H1 (cell line): ENCODE measurements at regions not wholly inside any gene's neighbourhood (a gene's known extent, or its start where the extent isn't known, plus 50 kb on each side); places are given as distances from the start of the nearest gene placed in this dataset.

Experiments used
- CTCF ChIA-PET: fragments of 300-600 bp; sonication (Branson Sonifier 250); formaldehyde crosslinking; loops from one replicate; lab custom pipeline; 2021; ENCODE audit not compliant: partially characterized antibody; lab: Charles Lee
- POLR2A ChIA-PET: fragments of 300-600 bp; sonication (Branson Sonifier 250); formaldehyde crosslinking; loops from one replicate; lab custom pipeline; 2021; ENCODE audit warnings: inconsistent platforms; ENCODE audit not compliant: partially characterized antibody; lab: Charles Lee
- DNase-seq, 2 experiments: peaks; one replicate each; pipeline versions ENCODE4 v3.0.0 to v3.0.0-alpha.2; 2010 to 2022; ENCODE audit warnings: low spot score in 2 of 2, low read depth in 1 of 2, mixed read lengths in 1 of 2
- FAIRE-seq: peaks from 2 replicates; lab custom pipeline; 2011; peaks lifted over from hg19 to GRCh38; lab: Jason Lieb, UNC
- H2AFZ ChIP-seq: 2 replicates; pipeline ENCODE4 v1.8.1; 2012; ENCODE audit warnings: low read length, inconsistent platforms
- H2AK5ac ChIP-seq: 2 replicates; pipeline ENCODE4 v1.6.1; 2013; ENCODE audit warnings: low read depth, low read length
- H2BK120ac ChIP-seq: replicated peaks from 2 replicates; pipeline ENCODE3; 2013; ENCODE audit warnings: low read depth, low read length, inconsistent platforms
- H2BK12ac ChIP-seq: 2 replicates; pipeline ENCODE4 v1.6.1; 2013; ENCODE audit warnings: low read depth, low read length
- H2BK15ac ChIP-seq: 2 replicates; pipeline ENCODE4 v1.6.1; 2013; ENCODE audit warnings: low read length
- H2BK20ac ChIP-seq: 2 replicates; pipeline ENCODE4 v1.6.1; 2013; ENCODE audit warnings: low read length
- H2BK5ac ChIP-seq: 2 replicates; pipeline ENCODE4 v1.6.1; 2013; ENCODE audit warnings: low read depth, low read length
- H3K14ac ChIP-seq: 2 replicates; pipeline ENCODE4 v1.6.1; 2013; ENCODE audit warnings: inconsistent platforms; ENCODE audit not compliant: insufficient read length
- H3K18ac ChIP-seq: 2 replicates; pipeline ENCODE4 v1.6.1; 2013; ENCODE audit warnings: low read length; ENCODE audit errors: extremely low read depth
- H3K23ac ChIP-seq: 2 replicates; pipeline ENCODE4 v1.6.1; 2013; ENCODE audit warnings: inconsistent platforms; ENCODE audit not compliant: insufficient read length
- H3K23me2 ChIP-seq: 2 replicates; pipeline ENCODE4 v1.6.1; 2013; ENCODE audit warnings: low read depth, low read length
- H3K27ac ChIP-seq: 2 replicates; pipeline ENCODE4 v1.6.1; 2011; ENCODE audit warnings: low read depth, low read length, inconsistent platforms
- H3K27me3 ChIP-seq, 4 experiments: replicated peaks in 1 of 4; 1 replicate in 1 of 4; 2 replicates in 3 of 4; pipeline versions ENCODE4 v1.6.1 to v1.8.1; 2011 to 2013; ENCODE audit warnings: low read length in 3 of 4, mild to moderate bottlenecking in 3 of 4, inconsistent platforms in 2 of 4, mixed read lengths in 2 of 4, moderate library complexity in 1 of 4; ENCODE audit not compliant: control insufficient read depth in 3 of 4, insufficient read depth in 3 of 4; ENCODE audit errors: extremely low read depth in 1 of 4
- H3K36me3 ChIP-seq, 4 experiments: 2 replicates each; pipeline versions ENCODE4 v1.6.1 to v1.8.1; 2011 to 2013; ENCODE audit warnings: mild to moderate bottlenecking in 4 of 4, low read length in 3 of 4, moderate library complexity in 2 of 4, control low read depth in 1 of 4, inconsistent platforms in 1 of 4; ENCODE audit not compliant: insufficient read depth in 4 of 4, control insufficient read depth in 2 of 4
- H3K4ac ChIP-seq: replicated peaks from 2 replicates; pipeline ENCODE3; 2013; ENCODE audit warnings: low read length, low read depth, mixed read lengths, inconsistent platforms; ENCODE audit not compliant: insufficient read length
- H3K4me1 ChIP-seq, 4 experiments: replicated peaks in 1 of 4; 1 replicate in 1 of 4; 2 replicates in 3 of 4; pipeline versions ENCODE4 v1.6.1 to v1.8.1; 2011 to 2013; ENCODE audit warnings: low read length in 3 of 4, inconsistent platforms in 2 of 4, mixed read lengths in 1 of 4; ENCODE audit not compliant: insufficient read depth in 4 of 4, control insufficient read depth in 3 of 4
- H3K4me2 ChIP-seq, 2 experiments: 2 replicates each; pipeline versions ENCODE4 v1.6.1 to v1.8.1; 2011 to 2013; ENCODE audit warnings: low read depth in 2 of 2, low read length in 2 of 2, control low read depth in 1 of 2, inconsistent platforms in 1 of 2, mild to moderate bottlenecking in 1 of 2; ENCODE audit not compliant: insufficient read depth in 1 of 2
- H3K4me3 ChIP-seq, 4 experiments: fragments of 200-600, 300-600 bp in 1 of 4; sonication (generic), shearing (Covaris generic), sonication (Bioruptor Twin) in 1 of 4; 2 replicates each; pipeline versions ENCODE4 v1.5.1 to v1.8.1; 2011 to 2016; ENCODE audit warnings: low read length in 4 of 4, low read depth in 3 of 4, control low read depth in 2 of 4, inconsistent platforms in 2 of 4, mild to moderate bottlenecking in 2 of 4, mixed read lengths in 1 of 4, moderate library complexity in 1 of 4; ENCODE audit not compliant: insufficient read depth in 2 of 4; ENCODE audit errors: extremely low read depth in 1 of 4
- H3K56ac ChIP-seq: replicated peaks from 2 replicates; pipeline ENCODE3; 2013; ENCODE audit warnings: low read depth, mild to moderate bottlenecking, mixed read lengths, low read length, inconsistent platforms; ENCODE audit not compliant: insufficient read length
- H3K79me1 ChIP-seq: 2 replicates; pipeline ENCODE4 v1.6.1; 2013; ENCODE audit warnings: low read depth, low read length, control low read depth
- H3K79me2 ChIP-seq, 2 experiments: 2 replicates each; pipeline versions ENCODE4 v1.6.1 to v1.8.1; 2012 to 2013; ENCODE audit warnings: low read length in 2 of 2, mild to moderate bottlenecking in 2 of 2, inconsistent platforms in 1 of 2; ENCODE audit not compliant: insufficient read depth in 2 of 2, control insufficient read depth in 1 of 2
- H3K9ac ChIP-seq, 4 experiments: replicated peaks in 1 of 4; 1 replicate in 1 of 4; 2 replicates in 3 of 4; pipeline versions ENCODE4 v1.6.1 to v1.8.1; 2011 to 2013; ENCODE audit warnings: low read depth in 3 of 4, low read length in 3 of 4, control low read depth in 2 of 4, mild to moderate bottlenecking in 2 of 4, moderate library complexity in 2 of 4, inconsistent platforms in 1 of 4; ENCODE audit errors: extremely low read depth in 1 of 4
- H3K9me3 ChIP-seq, 2 experiments: 2 replicates each; pipeline versions ENCODE4 v1.6.1 to v1.8.1; 2012 to 2013; ENCODE audit warnings: mild to moderate bottlenecking in 2 of 2, moderate library complexity in 2 of 2, control low read depth in 1 of 2, inconsistent platforms in 1 of 2, low read depth in 1 of 2, low read length in 1 of 2, mixed read lengths in 1 of 2; ENCODE audit not compliant: insufficient read depth in 2 of 2
- H4K20me1 ChIP-seq, 2 experiments: replicated peaks in 1 of 2; 2 replicates each; pipeline versions ENCODE3 to v1.8.1; 2011 to 2013; ENCODE audit warnings: inconsistent platforms in 2 of 2, low read length in 2 of 2, mild to moderate bottlenecking in 1 of 2; ENCODE audit not compliant: insufficient read depth in 2 of 2, control insufficient read depth in 1 of 2
- H4K5ac ChIP-seq: 2 replicates; pipeline ENCODE4 v1.6.1; 2013; ENCODE audit warnings: low read length, low read depth, mixed read lengths, inconsistent platforms; ENCODE audit not compliant: insufficient read length
- H4K8ac ChIP-seq: 2 replicates; pipeline ENCODE4 v1.8.0; 2013; ENCODE audit warnings: mild to moderate bottlenecking, moderate library complexity, low read length, inconsistent platforms; ENCODE audit not compliant: insufficient read depth; ENCODE audit errors: extremely low read depth
- H4K91ac ChIP-seq: replicated peaks from 2 replicates; pipeline ENCODE3; 2013; ENCODE audit warnings: low read length, mixed read lengths, inconsistent platforms; ENCODE audit not compliant: insufficient read length
- CBX5 ChIP-seq: fragments of 300-800, 300-1000 bp; sonication (generic); IDR thresholded peaks from 2 replicates; pipeline ENCODE4 v1.7.1; 2016; ENCODE audit warnings: antibody characterized with exemption, low read length, low read depth
- CBX8 ChIP-seq: fragments of 300-800, 300-1000 bp; sonication (generic); IDR thresholded peaks from 2 replicates; pipeline ENCODE4 v1.7.1; 2016; ENCODE audit warnings: low read depth, low read length, borderline replicate concordance
- CHD1 ChIP-seq: IDR thresholded peaks from 2 replicates; pipeline ENCODE4 v1.6.1; 2012; ENCODE audit warnings: low read depth, low read length, improper control_type of control experiment
- EZH2 ChIP-seq: fragments of 200-600 bp; sonication (generic); IDR thresholded peaks from 2 replicates; pipeline ENCODE4 v1.7.1; 2012; ENCODE audit warnings: low read depth, mild to moderate bottlenecking, moderate library complexity, low read length, inconsistent platforms; ENCODE audit not compliant: severe bottlenecking
- HDAC2 ChIP-seq, 2 experiments: fragments of 300-600 bp in 1 of 2; sonication (generic) in 1 of 2; IDR thresholded peaks; 2 replicates each; pipeline ENCODE4 v1.6.1; 2011 to 2012; ENCODE audit warnings: low read depth in 2 of 2, low read length in 2 of 2, mild to moderate bottlenecking in 2 of 2, moderate library complexity in 2 of 2, borderline replicate concordance in 1 of 2, inconsistent platforms in 1 of 2
- KDM5A ChIP-seq: fragments of 200-600 bp; IDR thresholded peaks from 2 replicates; pipeline ENCODE4 v1.7.1; 2012; ENCODE audit warnings: mild to moderate bottlenecking, low read length, inconsistent platforms, mixed read lengths
- NRF1 ChIP-seq: IDR thresholded peaks from 2 replicates; pipeline ENCODE4 v1.6.1; 2011; ENCODE audit warnings: mild to moderate bottlenecking, low read depth, low read length, improper control_type of control experiment
- POU5F1 ChIP-seq: IDR thresholded peaks from 2 replicates; pipeline ENCODE4 v1.6.1; 2011; ENCODE audit warnings: low read depth, mild to moderate bottlenecking, low read length, moderate library complexity
- RBBP5 ChIP-seq: IDR thresholded peaks from 2 replicates; pipeline ENCODE4 v1.7.1; 2012; ENCODE audit warnings: low read depth, mild to moderate bottlenecking, inconsistent platforms, low read length, moderate library complexity, borderline replicate concordance
- SIN3A ChIP-seq, 2 experiments: IDR thresholded peaks in 1 of 2; conservative IDR thresholded peaks in 1 of 2; 2 replicates each; pipeline ENCODE4 v1.6.1; 2011 to 2012; ENCODE audit warnings: low read length in 2 of 2, improper control_type of control experiment in 1 of 2, low read depth in 1 of 2, mild to moderate bottlenecking in 1 of 2
- SIRT6 ChIP-seq: IDR thresholded peaks from one replicate; pipeline ENCODE4 v1.7.1; 2012; ENCODE audit warnings: low read length, inconsistent platforms
- SP2 ChIP-seq: IDR thresholded peaks from 2 replicates; pipeline ENCODE4 v1.6.1; 2012; ENCODE audit warnings: mild to moderate bottlenecking, low read length, inconsistent platforms
- TEAD4 ChIP-seq: IDR thresholded peaks from 2 replicates; pipeline ENCODE4 v1.6.1; 2012; ENCODE audit warnings: low read depth, low read length, inconsistent platforms, mixed read lengths
- WGBS, 2 experiments: shearing (Covaris generic) in 1 of 2; methylation state at CpG; one replicate each; pipeline versions ENCODE4 v1.1.6 to v1.1.7; 2013 to 2015; ENCODE audit warnings: low lambda C conversion rate in 2 of 2, mixed read lengths in 2 of 2, inconsistent platforms in 1 of 2, low coverage in 1 of 2, missing lambda C conversion rate in 1 of 2; ENCODE audit not compliant: insufficient replicate concordance in 2 of 2, insufficient coverage in 1 of 2, insufficient read length in 1 of 2; ENCODE audit errors: extremely low coverage in 1 of 2, missing lambda C conversion rate in 1 of 2; 5-methylcytosine and 5-hydroxymethylcytosine counted together

GRCh38 chr14:49424436-49425331 lies 161.5 kb downstream of the RPS29 start:
- H4K20me1 ChIP-seq = no peaks in the 10 kb centered on the region
- no peak overlapping the region for H3K4ac ChIP-seq
- no peaks in the 10 kb centered on the region for H3K79me1 ChIP-seq
- H3K23me2 ChIP-seq = no peaks in the 10 kb centered on the region
- no peaks in the 10 kb centered on the region for H3K27me3 ChIP-seq
- H2BK120ac ChIP-seq = no peak overlapping the region
- H3K9me3 ChIP-seq = no peaks in the 10 kb centered on the region
- no peak overlapping the region for H2BK12ac ChIP-seq
- H3K56ac ChIP-seq = no peak overlapping the region
- POLR2A ChIA-PET = no interaction called here
- H2AK5ac ChIP-seq = no peak overlapping the region
- H3K4me1 ChIP-seq = no peaks in the 10 kb centered on the region
- CTCF ChIA-PET = interaction anchor here (0.6 to 1.8 kb wide), 8 partner anchors 26 to 119 kb away, joined by 3 to 6 read pairs (median 4); no protein-coding TSS in a partner anchor
- H4K5ac ChIP-seq = no peak overlapping the region
- no peaks in the 10 kb centered on the region for H3K36me3 ChIP-seq
- no peak overlapping the region for H3K9ac ChIP-seq
- H3K23ac ChIP-seq = no peak overlapping the region
- no peak overlapping the region for H3K14ac ChIP-seq
- no peak overlapping the region for H4K91ac ChIP-seq
- WGBS, 2 experiments = 85% methylated on average over 4 of the region's 4 CpGs; no CpG with 5 or more reads in 1 of the 2 experiments
- FAIRE-seq (no peak), DNase-seq (no peak)
- H3K4me3 ChIP-seq = no peak overlapping the region
- no peak overlapping the region for H2BK5ac ChIP-seq
- H3K18ac ChIP-seq = no peak overlapping the region
- no peaks in the 10 kb centered on the region for H3K79me2 ChIP-seq
- H2AFZ ChIP-seq = no peak overlapping the region
- no peak overlapping the region for H3K27ac ChIP-seq
- H3K4me2 ChIP-seq = no peak overlapping the region
- no peak overlapping the region for H4K8ac ChIP-seq
- no peak overlapping the region for H2BK20ac ChIP-seq
- H2BK15ac ChIP-seq = no peak overlapping the region
- TF ChIP-seq KDM5A (no peak), SP2 (no peak), TEAD4 (no peak), EZH2 (no peak), NRF1 (no peak), CHD1 (no peak), SIN3A (conservative IDR thresholded peaks at IDR 0.05 in 1 of 2, IDR thresholded peaks at IDR 0.05 in 1 of 2; ENCODE audit: low read depth in 1 of 2, low read length in 2 of 2) (no peak), HDAC2 (IDR thresholded peaks at IDR 0.05; ENCODE audit: borderline replicate concordance in 1 of 2, low read depth in 2 of 2, low read length in 2 of 2) (no peak), POU5F1 (no peak), SIRT6 (no peak), CBX8 (no peak), CBX5 (no peak), RBBP5 (no peak)
